A673 (cell line): ENCODE measurements at regions not wholly inside any gene's neighbourhood (a gene's known extent, or its start where the extent isn't known, plus 50 kb on each side); places are given as distances from the start of the nearest gene placed in this dataset.

ENCODE experiments used
- BruUV-seq: library from RNA; stranded (reverse); fragments of 400-500 nt; replicated peaks from 2 replicates; lab custom pipeline; 2021; lab: Mats Ljungman, UMichigan
- CTCF ChIA-PET: fragments of 300-600 bp; sonication (Branson Sonifier 250); formaldehyde crosslinking; loops from one replicate; lab custom pipeline; 2022; ENCODE audit warnings: antibody characterized with exemption; lab: Charles Lee
- POLR2A ChIA-PET: fragments of 300-600 bp; sonication (Branson Sonifier 250); formaldehyde crosslinking; loops from one replicate; lab custom pipeline; 2022; ENCODE audit warnings: antibody characterized with exemption; ENCODE audit not compliant: low non-redundant PET; lab: Charles Lee
- DNase-seq: peaks from one replicate; pipeline ENCODE4 v3.0.0-alpha.2; 2015; ENCODE audit warnings: low spot score
- H3K27ac ChIP-seq: fragments of 200-600 bp; sonication (generic); 2 replicates; pipeline ENCODE4 v1.5.1; 2016; ENCODE audit warnings: mixed run types, low read depth, mild to moderate bottlenecking, mixed read lengths, antibody characterized with exemption, low read length; ENCODE audit not compliant: poor library complexity, severe bottlenecking
- H3K27me3 ChIP-seq: fragments of 200-600 bp; sonication (generic); replicated peaks from 2 replicates; pipeline ENCODE4 v1.6.1; 2017; ENCODE audit warnings: mixed run types, low read depth, mild to moderate bottlenecking, mixed read lengths, antibody characterized with exemption, low read length; ENCODE audit not compliant: insufficient read depth, poor library complexity
- H3K36me3 ChIP-seq: fragments of 200-600 bp; sonication (generic); 2 replicates; pipeline ENCODE4 v1.6.1; 2016; ENCODE audit warnings: mixed run types, mild to moderate bottlenecking, mixed read lengths, antibody characterized with exemption, low read length; ENCODE audit not compliant: insufficient read depth, poor library complexity, severe bottlenecking
- H3K4me1 ChIP-seq: fragments of 200-600 bp; sonication (generic); 2 replicates; pipeline ENCODE4 v1.6.1; 2017; ENCODE audit warnings: mixed run types, mild to moderate bottlenecking, mixed read lengths, antibody characterized with exemption, low read length; ENCODE audit not compliant: insufficient read depth, poor library complexity, severe bottlenecking
- H3K4me3 ChIP-seq: fragments of 200-600 bp; sonication (generic); 2 replicates; pipeline ENCODE4 v1.5.1; 2016; ENCODE audit warnings: low read depth, mixed run types, mild to moderate bottlenecking, mixed read lengths, low read length; ENCODE audit not compliant: poor library complexity, severe bottlenecking
- H3K9me3 ChIP-seq: fragments of 200-600 bp; sonication (generic); 2 replicates; pipeline ENCODE4 v1.6.1; 2016; ENCODE audit warnings: mixed run types, low read depth, mild to moderate bottlenecking, mixed read lengths, antibody characterized with exemption, low read length; ENCODE audit not compliant: poor library complexity, severe bottlenecking
- EZH2 ChIP-seq: fragments of 200-600 bp; sonication (generic); IDR thresholded peaks from 2 replicates; pipeline ENCODE4 v1.6.1; 2017; ENCODE audit warnings: borderline replicate concordance, low read depth, mild to moderate bottlenecking, mixed read lengths, antibody characterized with exemption, low read length; ENCODE audit not compliant: poor library complexity, severe bottlenecking
- intact Hi-C: fragments of 100-400 bp; cut with micrococcal nuclease; formaldehyde crosslinking; loops from one replicate; pipeline ENCODE4 v1.10.0; 2022; ENCODE audit not compliant: unreplicated experiment
- TF ChIP-seq, protein P1 (sequence below): fragments of 300-800, 200-600 bp; sonication (generic); conservative IDR thresholded peaks from 2 replicates; pipeline ENCODE4 v1.5.1; 2017; ENCODE audit warnings: low read depth, mild to moderate bottlenecking, antibody characterized with exemption, low read length, moderate library complexity, mixed read lengths

- Histone ChIP-seq H3K27ac (no peak overlapping the region), H3K4me3 (no peak overlapping the region), H3K4me1 (peaks cover 4% of the 10 kb centered on the region), H3K27me3 (no peaks in the 10 kb centered on the region), H3K9me3 (no peaks in the 10 kb centered on the region), H3K36me3 (no peaks in the 10 kb centered on the region)
- POLR2A ChIA-PET, result no interaction called here
- DNase-seq, result no peak
- no TSS peak for BruUV-seq
- CTCF ChIA-PET, result no interaction called here
- intact Hi-C loops, result no loop called here
- no peak for TF ChIP-seq EZH2
- TF ChIP-seq, protein P1, sequence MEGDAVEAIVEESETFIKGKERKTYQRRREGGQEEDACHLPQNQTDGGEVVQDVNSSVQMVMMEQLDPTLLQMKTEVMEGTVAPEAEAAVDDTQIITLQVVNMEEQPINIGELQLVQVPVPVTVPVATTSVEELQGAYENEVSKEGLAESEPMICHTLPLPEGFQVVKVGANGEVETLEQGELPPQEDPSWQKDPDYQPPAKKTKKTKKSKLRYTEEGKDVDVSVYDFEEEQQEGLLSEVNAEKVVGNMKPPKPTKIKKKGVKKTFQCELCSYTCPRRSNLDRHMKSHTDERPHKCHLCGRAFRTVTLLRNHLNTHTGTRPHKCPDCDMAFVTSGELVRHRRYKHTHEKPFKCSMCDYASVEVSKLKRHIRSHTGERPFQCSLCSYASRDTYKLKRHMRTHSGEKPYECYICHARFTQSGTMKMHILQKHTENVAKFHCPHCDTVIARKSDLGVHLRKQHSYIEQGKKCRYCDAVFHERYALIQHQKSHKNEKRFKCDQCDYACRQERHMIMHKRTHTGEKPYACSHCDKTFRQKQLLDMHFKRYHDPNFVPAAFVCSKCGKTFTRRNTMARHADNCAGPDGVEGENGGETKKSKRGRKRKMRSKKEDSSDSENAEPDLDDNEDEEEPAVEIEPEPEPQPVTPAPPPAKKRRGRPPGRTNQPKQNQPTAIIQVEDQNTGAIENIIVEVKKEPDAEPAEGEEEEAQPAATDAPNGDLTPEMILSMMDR, result no peak
These were observed 1804.7 kb downstream of the STIM2 start for GRCh38 chr4:28665306-28665705.

- ChIA-PET CTCF (no interaction called here), POLR2A (no interaction called here)
- no peak overlapping the region for H3K4me3 ChIP-seq
- H3K27me3 ChIP-seq, result no peaks in the 10 kb centered on the region
- H3K27ac ChIP-seq, result no peak overlapping the region
- H3K36me3 ChIP-seq, result no peaks in the 10 kb centered on the region
- no peaks in the 10 kb centered on the region for H3K4me1 ChIP-seq
- intact Hi-C loops, result no loop called here
- no TSS peak for BruUV-seq
- H3K9me3 ChIP-seq, result no peaks in the 10 kb centered on the region
- DNase-seq, result no peak
- TF ChIP-seq, protein P1, result no peak
- no peak for TF ChIP-seq EZH2
These were observed 1814.9 kb downstream of the STIM2 start for GRCh38 chr4:28675582-28675981.

DNA sequence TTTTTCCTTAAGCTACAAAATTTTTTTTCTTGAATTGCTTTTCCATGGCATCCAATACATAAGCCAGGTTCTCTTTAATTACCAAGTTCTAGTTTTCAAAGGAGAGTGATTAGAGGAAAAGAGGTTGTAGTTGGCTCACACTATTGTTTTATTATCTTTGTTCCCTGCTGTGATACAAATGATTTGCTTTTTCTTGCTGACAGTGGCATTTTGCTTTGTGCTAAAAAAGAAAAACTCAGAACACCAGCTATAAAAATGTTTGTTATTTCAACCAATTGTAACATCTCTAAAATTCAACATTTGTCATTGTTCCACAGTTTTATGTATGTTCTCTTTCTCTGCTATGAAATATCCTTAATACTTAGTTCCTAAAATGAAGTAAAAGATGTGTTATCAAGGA lies 1817.2 kb downstream of the STIM2 start:
- H3K9me3 ChIP-seq, result no peaks in the 10 kb centered on the region
- H3K27ac ChIP-seq, result no peak overlapping the region
- no peaks in the 10 kb centered on the region for H3K27me3 ChIP-seq
- DNase-seq, result no peak
- TF ChIP-seq EZH2, result no peak
- TF ChIP-seq, protein P1, result no peak
- no peak overlapping the region for H3K4me3 ChIP-seq
- intact Hi-C loops, result no loop called here
- no peaks in the 10 kb centered on the region for H3K36me3 ChIP-seq
- BruUV-seq, result no TSS peak
- H3K4me1 ChIP-seq, result no peaks in the 10 kb centered on the region
- CTCF ChIA-PET, result interaction anchor here (0.6 kb wide), 1 partner anchor 18 kb away, joined by 3 read pairs; no protein-coding TSS in a partner anchor
- POLR2A ChIA-PET, result no interaction called here
